SK-N-SH treated with all-trans-retinoic acid at 6 μM for 48 hours (cell line): ENCODE measurements at regions not wholly inside any gene's neighbourhood (a gene's known extent, or its start where the extent isn't known, plus 50 kb on each side); places are given as distances from the start of the nearest gene placed in this dataset.

Source experiments
- ATAC-seq: fragments of 200-7000 bp; cut with Tn5 transposase; 3 replicates; pipeline ENCODE4 v1.9.1; 2020; ENCODE audit warnings: mild to moderate bottlenecking, moderate library complexity
- ARNTL ChIP-seq: fragments of 450-650 bp; formaldehyde crosslinking; IDR thresholded peaks from 2 replicates; pipeline ENCODE4 v1.5.0; 2020; ENCODE audit warnings: low read depth, mild to moderate bottlenecking, moderate library complexity, borderline replicate concordance
- BACH2 ChIP-seq: fragments of 250-450 bp; sonication (Bioruptor Pico); IDR thresholded peaks from 2 replicates; pipeline ENCODE4 v1.9.0; 2021; ENCODE audit warnings: mild to moderate bottlenecking, borderline replicate concordance
- CREB5 ChIP-seq: fragments of 250-450 bp; sonication (Bioruptor Pico); IDR thresholded peaks from 2 replicates; pipeline ENCODE4 v1.5.1; 2020; ENCODE audit warnings: low read depth, mild to moderate bottlenecking, moderate library complexity
- CSDC2 ChIP-seq: fragments of 250-450 bp; sonication (Bioruptor Pico); IDR thresholded peaks from 2 replicates; pipeline ENCODE4 v1.5.0; 2020; ENCODE audit warnings: mild to moderate bottlenecking, moderate library complexity
- CSRNP3 ChIP-seq: fragments of 250-450 bp; sonication (Bioruptor Pico); IDR thresholded peaks from 2 replicates; pipeline ENCODE4 v1.5.1; 2021; ENCODE audit warnings: mild to moderate bottlenecking, moderate library complexity
- ESRRG ChIP-seq: fragments of 250-450 bp; sonication (Bioruptor Pico); IDR thresholded peaks from 2 replicates; pipeline ENCODE4 v1.6.1; 2021; ENCODE audit warnings: mild to moderate bottlenecking
- GLIS3 ChIP-seq: fragments of 250-450 bp; sonication (Bioruptor Pico); IDR thresholded peaks from 2 replicates; pipeline ENCODE4 v1.5.0; 2020; ENCODE audit warnings: mild to moderate bottlenecking, moderate library complexity
- ISL1 ChIP-seq: fragments of 250-450 bp; sonication (Bioruptor Pico); IDR thresholded peaks from 2 replicates; pipeline ENCODE4 v2.1.2; 2022; ENCODE audit warnings: mild to moderate bottlenecking, moderate library complexity
- POU6F1 ChIP-seq: fragments of 250-450 bp; sonication (Bioruptor Pico); IDR thresholded peaks from 2 replicates; pipeline ENCODE4 v1.8.0; 2021; ENCODE audit warnings: low read depth, mild to moderate bottlenecking, moderate library complexity, borderline replicate concordance
- RARB ChIP-seq: fragments of 250-450 bp; sonication (Bioruptor Pico); IDR thresholded peaks from 2 replicates; pipeline ENCODE4 v1.8.0; 2021; ENCODE audit warnings: mild to moderate bottlenecking, moderate library complexity
- SNAI2 ChIP-seq: fragments of 250-450 bp; sonication (Bioruptor Pico); IDR thresholded peaks from 2 replicates; pipeline ENCODE4 v1.5.0; 2020; ENCODE audit warnings: mild to moderate bottlenecking, moderate library complexity
- TCF4 ChIP-seq: fragments of 250-450 bp; sonication (Bioruptor Pico); IDR thresholded peaks from 2 replicates; pipeline ENCODE4 v1.8.0; 2021; ENCODE audit warnings: mild to moderate bottlenecking, moderate library complexity, borderline replicate concordance
- TOX ChIP-seq: fragments of 250-450 bp; sonication (Bioruptor Pico); IDR thresholded peaks from 2 replicates; pipeline ENCODE4 v1.8.0; 2021; ENCODE audit warnings: mild to moderate bottlenecking, moderate library complexity, borderline replicate concordance
- TSHZ2 ChIP-seq: fragments of 250-450 bp; sonication (Bioruptor Pico); IDR thresholded peaks from 2 replicates; pipeline ENCODE4 v1.5.0; 2020; ENCODE audit warnings: mild to moderate bottlenecking, moderate library complexity
- ZFP3 ChIP-seq: fragments of 250-450 bp; sonication (Bioruptor Pico); IDR thresholded peaks from 2 replicates; pipeline ENCODE4 v1.5.0; 2020; ENCODE audit warnings: mild to moderate bottlenecking, moderate library complexity
- ZFP30 ChIP-seq: fragments of 450-650 bp; formaldehyde crosslinking; IDR thresholded peaks from 2 replicates; pipeline ENCODE4 v1.5.0; 2022; ENCODE audit warnings: mild to moderate bottlenecking, moderate library complexity
- ZNF565 ChIP-seq: fragments of 450-650 bp; formaldehyde crosslinking; conservative IDR thresholded peaks from 2 replicates; pipeline ENCODE4 v1.5.0; 2020; ENCODE audit warnings: low read depth, mild to moderate bottlenecking, moderate library complexity
- ZNF70 ChIP-seq: fragments of 450-650 bp; formaldehyde crosslinking; IDR thresholded peaks from 2 replicates; pipeline ENCODE4 v1.5.0; 2020; ENCODE audit warnings: mild to moderate bottlenecking, moderate library complexity
- ZNF8 ChIP-seq: fragments of 450-650 bp; formaldehyde crosslinking; IDR thresholded peaks from 2 replicates; pipeline ENCODE4 v1.5.0; 2020; ENCODE audit warnings: mild to moderate bottlenecking, moderate library complexity

GRCh38 chr13:21980049-21980448 lies 309.2 kb downstream of the FGF9 start:
- no peak for TF ChIP-seq ARNTL (CRISPR knock-in tag)
- TF ChIP-seq GLIS3: no peak
- no peak for TF ChIP-seq ZNF8 (CRISPR knock-in tag)
- no peak for TF ChIP-seq ZFP30 (CRISPR knock-in tag)
- TF ChIP-seq CSRNP3 (CRISPR knock-in tag): no peak
- ATAC-seq: no peak

GRCh38 chr13:21984156-21984555 lies 313.3 kb downstream of the FGF9 start:
- TF ChIP-seq ZFP3 (CRISPR knock-in tag) (no peak), BACH2 (CRISPR knock-in tag) (no peak), RARB (CRISPR knock-in tag) (no peak), TCF4 (CRISPR knock-in tag) (no peak), TSHZ2 (no peak), CSDC2 (CRISPR knock-in tag) (no peak), POU6F1 (CRISPR knock-in tag) (no peak), ZNF565 (CRISPR knock-in tag) (no peak), ESRRG (CRISPR knock-in tag) (no peak), TOX (CRISPR knock-in tag) (no peak), ISL1 (CRISPR knock-in tag) (no peak), ARNTL (CRISPR knock-in tag) (no peak)
- no peak for ATAC-seq

- TF ChIP-seq TSHZ2 (no peak), SNAI2 (CRISPR knock-in tag) (no peak), BACH2 (CRISPR knock-in tag) (no peak), ESRRG (CRISPR knock-in tag) (no peak), ZNF70 (CRISPR knock-in tag) (no peak), ZNF8 (CRISPR knock-in tag) (no peak), ZNF565 (CRISPR knock-in tag) (no peak), ISL1 (CRISPR knock-in tag) (no peak), TCF4 (CRISPR knock-in tag) (no peak), ZFP3 (CRISPR knock-in tag) (no peak), CSRNP3 (CRISPR knock-in tag) (no peak), ARNTL (CRISPR knock-in tag) (no peak), CREB5 (CRISPR knock-in tag) (no peak), POU6F1 (CRISPR knock-in tag) (no peak)
- TF ChIP-seq, all 23 proteins: peak for 0
- no peak for ATAC-seq
These were observed 315.7 kb downstream of the FGF9 start for GRCh38 chr13:21986602-21987001.
